HFFc6 (cell line): ENCODE measurements at regions not wholly inside any gene's neighbourhood (a gene's known extent, or its start where the extent isn't known, plus 50 kb on each side); places are given as distances from the start of the nearest gene placed in this dataset.

Experiments used
- DNase-seq: peaks from one replicate; pipeline ENCODE4 v3.0.0-alpha.2; 2018
- H3K27ac Mint-ChIP-seq: 2 replicates; pipeline ENCODE4 v1.8.0; 2020; ENCODE audit warnings: mild to moderate bottlenecking, mixed read lengths
- H3K27me3 Mint-ChIP-seq: 2 replicates; pipeline ENCODE4 v1.8.0; 2021; ENCODE audit warnings: mild to moderate bottlenecking, moderate library complexity, mixed read lengths; ENCODE audit not compliant: insufficient read depth
- H3K36me3 Mint-ChIP-seq: 2 replicates; pipeline ENCODE4 v1.8.0; 2021; ENCODE audit warnings: low read depth, mixed read lengths
- H3K4me1 Mint-ChIP-seq: 2 replicates; pipeline ENCODE4 v1.8.0; 2020; ENCODE audit warnings: low read depth, mixed read lengths
- H3K4me3 Mint-ChIP-seq: 2 replicates; pipeline ENCODE4 v1.8.0; 2020; ENCODE audit warnings: mild to moderate bottlenecking, moderate library complexity, mixed read lengths
- H3K9me3 Mint-ChIP-seq: 2 replicates; pipeline ENCODE4 v1.8.0; 2020; ENCODE audit warnings: mild to moderate bottlenecking, mixed read lengths
- TF ChIP-seq, protein P1 (sequence below): fragments of 200-600 bp; sonication (generic); IDR thresholded peaks from 2 replicates; pipeline ENCODE4 v1.5.0; 2021; ENCODE audit warnings: antibody characterized with exemption, mild to moderate bottlenecking

DNA sequence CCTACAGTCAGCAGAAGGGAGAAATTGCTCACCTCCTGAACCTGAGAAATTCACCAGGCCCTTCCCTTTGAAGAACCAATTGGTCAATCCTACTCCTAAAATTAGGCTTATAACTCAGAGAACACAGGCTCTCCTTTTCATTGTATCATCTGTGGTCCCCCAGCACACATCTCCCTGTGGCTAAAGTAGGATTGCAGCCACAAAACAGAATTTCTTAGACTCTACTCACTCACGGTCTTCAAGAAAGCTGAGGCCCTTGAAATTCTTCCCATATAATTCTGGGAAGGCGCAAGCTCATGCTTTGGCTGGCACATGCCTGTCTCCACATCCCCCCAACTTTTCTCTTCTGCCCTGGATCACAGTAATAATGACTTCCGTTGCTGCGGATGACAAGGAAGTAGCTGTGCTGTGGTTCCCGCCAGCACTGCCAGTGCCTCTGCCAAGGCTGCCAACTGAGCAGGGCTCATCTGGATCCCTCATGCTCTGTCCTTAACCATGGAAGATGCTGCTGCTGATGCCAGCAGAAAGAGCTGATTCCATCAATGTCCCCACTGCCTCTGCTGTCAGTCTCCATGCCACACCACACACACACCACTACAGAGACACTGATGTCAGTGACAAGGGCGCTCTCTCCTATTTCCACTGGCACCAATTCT lies 200.6 kb upstream of the POU2AF2 start:
- no peaks in the 10 kb centered on the region for H3K4me1 Mint-ChIP-seq
- H3K27me3 Mint-ChIP-seq: peaks cover 10% of the 10 kb centered on the region
- no peak overlapping the region for H3K4me3 Mint-ChIP-seq
- H3K36me3 Mint-ChIP-seq: no peaks in the 10 kb centered on the region
- no peak for DNase-seq
- no peaks in the 10 kb centered on the region; the same call in 1 of the 2 replicates for H3K9me3 Mint-ChIP-seq
- H3K27ac Mint-ChIP-seq: no peak overlapping the region
- TF ChIP-seq, protein P1, sequence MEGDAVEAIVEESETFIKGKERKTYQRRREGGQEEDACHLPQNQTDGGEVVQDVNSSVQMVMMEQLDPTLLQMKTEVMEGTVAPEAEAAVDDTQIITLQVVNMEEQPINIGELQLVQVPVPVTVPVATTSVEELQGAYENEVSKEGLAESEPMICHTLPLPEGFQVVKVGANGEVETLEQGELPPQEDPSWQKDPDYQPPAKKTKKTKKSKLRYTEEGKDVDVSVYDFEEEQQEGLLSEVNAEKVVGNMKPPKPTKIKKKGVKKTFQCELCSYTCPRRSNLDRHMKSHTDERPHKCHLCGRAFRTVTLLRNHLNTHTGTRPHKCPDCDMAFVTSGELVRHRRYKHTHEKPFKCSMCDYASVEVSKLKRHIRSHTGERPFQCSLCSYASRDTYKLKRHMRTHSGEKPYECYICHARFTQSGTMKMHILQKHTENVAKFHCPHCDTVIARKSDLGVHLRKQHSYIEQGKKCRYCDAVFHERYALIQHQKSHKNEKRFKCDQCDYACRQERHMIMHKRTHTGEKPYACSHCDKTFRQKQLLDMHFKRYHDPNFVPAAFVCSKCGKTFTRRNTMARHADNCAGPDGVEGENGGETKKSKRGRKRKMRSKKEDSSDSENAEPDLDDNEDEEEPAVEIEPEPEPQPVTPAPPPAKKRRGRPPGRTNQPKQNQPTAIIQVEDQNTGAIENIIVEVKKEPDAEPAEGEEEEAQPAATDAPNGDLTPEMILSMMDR: no peak

DNA sequence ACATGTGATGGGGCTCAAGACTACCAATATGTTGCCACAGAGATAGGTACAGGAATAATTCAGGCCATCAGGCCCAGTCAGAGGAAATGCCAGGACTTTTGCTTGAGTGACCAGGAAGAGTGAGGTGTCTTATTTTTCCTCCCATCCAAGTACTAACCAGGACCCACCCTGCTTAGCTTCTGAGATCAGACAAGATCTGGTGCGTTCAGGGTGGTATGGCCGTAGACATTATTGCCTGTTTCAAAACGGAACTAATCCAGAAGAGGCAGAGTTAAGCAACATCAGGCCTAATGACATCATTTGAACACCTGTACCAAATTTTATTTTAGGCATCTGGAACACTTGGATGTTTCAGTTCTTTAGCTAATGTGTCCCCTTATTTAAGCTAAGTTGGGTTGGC lies 205.5 kb upstream of the POU2AF2 start:
- peaks cover 8% of the 10 kb centered on the region for H3K27me3 Mint-ChIP-seq
- H3K36me3 Mint-ChIP-seq: no peaks in the 10 kb centered on the region
- no peak overlapping the region for H3K4me3 Mint-ChIP-seq
- no peak overlapping the region for H3K27ac Mint-ChIP-seq
- H3K4me1 Mint-ChIP-seq: no peaks in the 10 kb centered on the region
- DNase-seq: no peak
- TF ChIP-seq, protein P1: no peak
- peaks cover 4% of the 10 kb centered on the region; the same call in 1 of the 2 replicates for H3K9me3 Mint-ChIP-seq

DNA sequence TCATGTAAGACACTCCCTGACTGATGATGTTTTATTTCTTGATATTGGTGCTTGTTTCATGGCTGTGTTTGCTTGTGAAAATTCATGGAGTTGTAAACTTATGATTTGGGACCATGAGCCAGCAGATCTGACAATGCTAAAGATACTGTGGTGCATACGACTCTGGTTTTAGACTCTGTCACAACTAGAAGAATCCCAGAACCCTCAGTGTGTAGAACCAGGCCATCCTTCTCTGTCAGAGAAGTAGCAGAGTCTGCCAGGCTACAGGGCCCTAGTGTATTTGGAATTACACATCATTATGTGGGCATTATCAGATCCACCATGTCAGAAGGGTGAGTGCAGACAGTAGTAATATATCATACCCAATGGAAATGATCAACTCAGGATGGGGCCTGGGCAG lies 209.8 kb upstream of the POU2AF2 start:
- Mint-ChIP-seq H3K9me3 (peaks cover 4% of the 10 kb centered on the region; the same call in 1 of the 2 replicates), H3K4me3 (no peak overlapping the region), H3K27ac (no peak overlapping the region), H3K36me3 (no peaks in the 10 kb centered on the region), H3K4me1 (no peaks in the 10 kb centered on the region), H3K27me3 (peaks cover 2% of the 10 kb centered on the region)
- TF ChIP-seq, protein P1: no peak
- no peak for DNase-seq

DNA sequence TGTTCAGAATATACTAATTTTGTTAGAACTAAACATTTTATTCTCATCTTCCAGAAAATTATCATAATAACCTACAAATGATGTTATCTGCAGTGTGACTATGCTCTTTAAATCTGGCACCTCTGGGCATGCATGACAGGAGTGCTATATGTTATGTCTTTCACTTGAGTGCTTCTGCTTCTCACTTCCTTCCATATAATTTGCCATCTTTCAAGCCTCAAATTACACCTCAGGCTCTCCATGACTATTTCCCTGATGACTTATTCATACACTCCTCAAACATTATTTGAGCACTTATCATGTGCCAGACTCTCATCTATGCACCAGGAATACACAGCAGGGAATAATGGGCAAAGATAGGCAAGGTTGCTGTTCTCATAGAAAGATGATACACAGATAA lies 219.3 kb upstream of the POU2AF2 start:
- H3K9me3 Mint-ChIP-seq: peaks cover 4% of the 10 kb centered on the region; the same call in 1 of the 2 replicates
- TF ChIP-seq, protein P1: no peak
- no peak overlapping the region for H3K27ac Mint-ChIP-seq
- H3K27me3 Mint-ChIP-seq: peaks cover 4% of the 10 kb centered on the region; the same call in 1 of the 2 replicates
- H3K36me3 Mint-ChIP-seq: no peaks in the 10 kb centered on the region
- H3K4me3 Mint-ChIP-seq: no peak overlapping the region
- DNase-seq: no peak
- no peaks in the 10 kb centered on the region for H3K4me1 Mint-ChIP-seq

DNA sequence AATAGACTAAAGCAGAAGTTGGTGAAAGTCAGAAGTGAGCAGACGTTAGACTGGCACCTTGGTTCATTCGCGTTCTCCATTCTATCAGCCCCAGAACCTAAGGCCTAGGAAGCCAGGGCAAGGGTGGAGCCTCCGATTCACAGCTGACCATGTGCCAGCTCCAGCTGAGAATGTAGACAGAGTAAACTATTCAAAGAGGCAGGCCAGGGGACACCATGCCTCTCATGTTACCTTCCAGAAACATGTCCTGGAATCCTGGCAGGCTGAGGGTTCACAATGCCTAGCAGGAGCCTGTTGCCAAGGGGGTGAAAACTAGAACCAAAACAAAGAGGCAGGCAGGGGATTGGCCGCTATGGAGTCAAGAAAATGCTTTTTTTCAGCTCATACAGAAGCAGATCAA lies 224.4 kb upstream of the POU2AF2 start:
- H3K9me3 Mint-ChIP-seq: no peaks in the 10 kb centered on the region
- DNase-seq: no peak
- no peaks in the 10 kb centered on the region; the same call in 1 of the 2 replicates for H3K4me1 Mint-ChIP-seq
- H3K36me3 Mint-ChIP-seq: no peaks in the 10 kb centered on the region
- H3K4me3 Mint-ChIP-seq: no peak overlapping the region
- H3K27me3 Mint-ChIP-seq: peaks cover 4% of the 10 kb centered on the region; the same call in 1 of the 2 replicates
- no peak overlapping the region for H3K27ac Mint-ChIP-seq
- TF ChIP-seq, protein P1: no peak
